Medulla oblongata (tissue), 1 donor: ENCODE measurements at regions not wholly inside any gene's neighbourhood (a gene's known extent, or its start where the extent isn't known, plus 50 kb on each side); places are given as distances from the start of the nearest gene placed in this dataset.

ENCODE experiments used
- DNase-seq: peaks from one replicate; pipeline ENCODE4 v3.0.0-alpha.2; 2015; ENCODE audit errors: extremely low spot score

DNA sequence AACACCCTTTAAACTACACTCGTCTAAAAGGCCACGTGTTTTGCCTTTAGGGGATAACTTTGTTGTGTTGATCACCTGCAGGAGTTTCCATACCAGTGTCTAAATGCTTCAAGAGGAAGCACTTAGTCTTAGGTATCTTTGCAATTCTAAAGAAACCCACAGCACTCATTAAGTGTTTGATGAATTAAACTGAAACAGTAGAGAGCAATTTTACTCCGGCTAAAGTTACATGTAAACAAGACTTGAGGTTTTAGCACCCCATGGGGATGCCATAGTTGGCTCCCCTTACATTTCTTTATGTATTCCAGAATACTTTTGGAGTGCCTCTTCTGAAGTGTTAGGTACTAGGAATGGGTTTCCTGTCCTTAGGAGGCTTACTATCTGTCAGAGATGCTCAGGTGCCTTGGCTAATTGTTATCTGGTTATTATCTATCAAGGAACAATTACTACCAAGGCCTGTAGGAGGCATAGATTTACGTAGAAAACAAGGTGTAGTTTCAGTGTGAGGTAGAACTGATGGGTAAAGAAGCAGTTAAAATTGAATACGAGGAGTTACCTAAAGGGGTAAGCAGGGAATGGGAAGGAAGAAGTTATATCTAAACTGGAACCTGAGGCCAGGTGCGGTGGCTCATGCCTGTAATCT, 176.8 kb upstream of the SAMSN1 start:
- DNase-seq: no peak

GRCh38 chr21:14720237-14720636, 174.1 kb upstream of the SAMSN1 start:
- DNase-seq: no peak

GRCh38 chr21:14718951-14719350, 172.8 kb upstream of the SAMSN1 start:
- DNase-seq: no peak

GRCh38 chr21:14716761-14717396, 170.8 kb upstream of the SAMSN1 start:
- DNase-seq: no peak

GRCh38 chr21:14713109-14713508, 167.0 kb upstream of the SAMSN1 start:
- no peak for DNase-seq

DNA sequence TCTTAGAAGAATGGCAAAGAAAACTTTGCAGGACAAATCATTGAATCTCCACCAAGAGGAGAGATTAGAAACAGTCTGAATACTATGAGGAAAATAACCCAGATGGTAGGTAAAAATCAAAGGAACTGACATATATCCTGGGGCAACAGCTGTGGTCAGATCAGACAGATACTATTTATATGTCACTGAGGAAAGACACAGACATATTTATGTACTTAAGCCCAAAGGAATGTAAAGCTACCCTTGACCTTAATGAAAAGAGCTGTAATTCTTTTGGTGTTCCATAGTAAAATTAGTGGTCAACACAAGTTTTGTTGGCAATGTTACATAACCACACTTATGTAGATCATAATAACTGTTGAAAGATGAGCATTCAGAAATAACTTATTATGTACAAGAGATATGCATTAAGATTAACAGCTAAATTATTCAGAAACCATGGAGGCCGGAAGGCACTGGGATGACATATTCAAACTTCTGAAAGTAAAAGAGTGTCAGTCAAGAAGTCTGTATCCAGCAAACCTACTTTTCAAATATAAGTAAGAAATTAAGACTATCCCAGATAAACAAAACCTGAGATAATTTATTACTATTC, 166.1 kb upstream of the SAMSN1 start:
- no peak for DNase-seq

- no peak for DNase-seq
These were observed 165.2 kb upstream of the SAMSN1 start for GRCh38 chr21:14711287-14711686.

DNA sequence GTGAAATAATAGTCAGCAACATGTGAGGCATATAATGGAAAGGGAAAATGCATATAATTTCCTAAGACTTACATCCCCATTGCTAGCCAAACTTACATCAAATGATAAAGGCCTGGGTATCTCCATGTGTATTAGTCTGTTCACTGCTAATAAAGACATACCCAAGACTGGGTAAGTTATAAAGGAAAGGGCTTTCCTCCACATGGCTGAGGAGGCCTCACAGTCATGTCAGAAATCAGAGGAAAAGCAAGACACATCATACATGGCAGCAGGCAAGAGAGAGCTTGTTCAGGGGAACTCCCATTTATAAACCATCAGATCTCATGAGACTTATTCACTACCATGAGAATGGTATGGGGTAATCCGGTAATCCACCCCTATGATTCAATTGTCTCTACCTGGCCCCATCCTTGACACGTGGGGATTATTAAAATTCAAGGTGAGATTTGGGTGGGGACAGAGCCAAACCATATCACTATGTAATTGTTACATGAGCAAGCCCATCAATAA, 161.5 kb upstream of the SAMSN1 start:
- no peak for DNase-seq

DNA sequence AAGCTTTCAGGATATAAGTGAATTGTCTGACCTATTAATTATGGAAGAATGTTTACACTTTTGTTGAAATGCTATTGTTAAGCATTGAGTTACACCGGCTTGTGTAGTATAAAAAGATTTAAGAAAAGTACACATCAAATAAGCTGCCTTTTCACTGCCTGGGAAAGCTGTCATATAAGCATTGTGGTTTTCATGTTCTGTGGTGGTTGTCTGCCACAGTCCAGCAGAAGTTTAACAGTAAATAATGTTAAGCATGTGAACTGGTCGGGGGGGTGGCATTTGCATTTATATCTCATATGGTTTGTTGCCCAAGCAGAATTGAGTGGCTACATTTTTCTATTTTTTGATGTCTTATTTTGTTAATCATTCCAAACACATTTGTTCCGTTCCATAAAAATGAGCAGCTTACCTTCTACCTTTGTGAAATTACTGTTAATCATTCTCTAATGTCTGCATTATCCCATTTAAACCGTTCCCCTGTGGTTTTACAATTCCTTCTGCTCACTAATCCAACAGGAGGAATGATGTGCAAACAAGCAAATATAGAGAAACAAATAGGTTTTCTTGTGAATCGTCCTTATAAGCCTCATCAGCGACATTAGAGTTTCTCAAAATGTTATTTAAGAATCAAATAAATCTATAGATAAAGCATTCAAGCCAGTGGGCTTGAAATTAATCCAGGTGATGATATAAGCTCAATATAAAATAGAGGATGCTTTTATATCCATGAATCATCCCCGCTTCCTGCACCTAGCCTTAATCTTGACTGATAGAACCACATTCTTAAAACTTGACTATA, 160.8 kb upstream of the SAMSN1 start:
- no peak for DNase-seq

GRCh38 chr21:14699433-14700407, 153.6 kb upstream of the SAMSN1 start:
- DNase-seq: no peak

GRCh38 chr21:14697769-14698168, 151.7 kb upstream of the SAMSN1 start:
- no peak for DNase-seq

- DNase-seq: no peak
These were observed 148.7 kb upstream of the SAMSN1 start for GRCh38 chr21:14694817-14695216.

GRCh38 chr21:14693997-14694396, 147.9 kb upstream of the SAMSN1 start:
- DNase-seq: no peak

DNA sequence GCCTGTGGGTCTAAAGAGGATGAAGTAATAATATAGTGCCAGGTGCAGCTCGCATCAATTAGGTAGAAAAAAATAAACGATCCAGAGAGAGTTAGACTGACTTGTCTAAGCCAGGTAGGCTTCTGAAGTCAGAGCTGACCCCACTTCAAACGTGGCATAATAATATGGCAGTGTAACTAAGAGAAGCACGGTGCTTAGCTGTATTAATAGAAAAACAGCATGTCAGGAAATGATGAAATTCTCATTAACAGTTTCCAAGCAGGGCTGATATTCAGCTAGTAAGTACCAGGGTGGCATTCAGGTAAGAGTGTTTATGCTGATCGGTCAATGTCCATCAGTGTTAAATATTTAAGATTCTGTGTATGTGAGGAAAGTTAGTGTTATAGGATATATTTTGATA, 145.8 kb upstream of the SAMSN1 start:
- DNase-seq: no peak

DNA sequence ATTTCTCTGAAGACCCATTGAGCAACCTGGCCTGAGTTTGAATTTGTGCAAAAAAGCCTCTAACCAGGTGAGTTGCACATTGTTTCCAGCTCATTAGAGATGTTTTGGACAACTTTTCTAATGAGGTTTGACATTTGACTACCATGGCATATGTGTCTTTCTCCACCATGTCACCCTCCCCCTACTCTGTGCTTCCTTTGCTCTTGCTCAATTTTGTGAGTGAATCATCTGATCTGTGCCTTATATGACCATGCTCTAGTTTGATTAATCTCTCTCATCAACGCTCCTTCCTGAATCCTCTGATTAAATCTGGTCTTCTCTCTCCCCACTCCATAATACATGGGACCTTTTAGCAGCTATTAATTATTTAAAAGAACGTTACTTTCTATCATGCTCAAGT, 144.8 kb upstream of the SAMSN1 start:
- no peak for DNase-seq

DNA sequence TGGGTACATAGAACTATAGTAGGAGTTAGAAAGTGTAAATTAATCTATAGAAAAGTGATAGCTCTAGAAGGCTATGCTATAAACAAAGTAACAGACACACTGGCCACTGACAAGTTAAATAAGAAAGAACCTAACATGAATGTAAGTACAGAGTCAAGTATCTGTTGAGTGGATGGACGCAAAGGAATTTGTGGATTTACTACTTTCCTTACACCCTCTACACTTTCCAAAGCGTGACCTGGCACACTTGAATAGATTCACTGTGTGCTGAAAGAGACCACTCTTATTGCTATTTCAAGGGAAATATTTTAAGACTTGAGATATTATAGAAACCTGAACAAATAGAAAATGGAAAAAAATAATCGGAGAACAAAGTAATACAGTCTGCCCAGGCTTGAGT, 142.8 kb upstream of the SAMSN1 start:
- no peak for DNase-seq

- DNase-seq: no peak
These were observed 142.3 kb upstream of the SAMSN1 start for GRCh38 chr21:14688412-14688811.

DNA sequence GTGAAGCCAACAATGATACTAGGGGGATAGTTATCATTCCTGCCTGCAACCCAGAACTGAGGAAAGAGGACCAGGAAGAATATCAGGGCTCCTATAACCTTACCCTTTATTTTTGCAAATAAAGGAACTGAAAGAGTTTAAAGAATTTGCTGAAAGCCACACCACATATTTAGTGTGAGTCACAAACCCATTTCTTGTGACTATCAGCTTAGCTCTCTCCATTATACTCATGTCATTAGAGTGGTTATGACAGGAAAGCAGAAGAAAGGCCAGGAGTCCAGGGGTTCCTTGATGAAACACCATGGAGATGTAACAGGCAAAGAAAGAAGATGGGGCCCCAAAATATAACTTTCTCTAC, 141.1 kb upstream of the SAMSN1 start:
- DNase-seq: peak; percentile 48

- peak; percentile 49 for DNase-seq
These were observed 140.6 kb upstream of the SAMSN1 start for GRCh38 chr21:14686466-14687267.

- DNase-seq: peak; percentile 60
These were observed 139.5 kb upstream of the SAMSN1 start for GRCh38 chr21:14685568-14685967.
